GM12874 (cell line): ENCODE measurements at regions not wholly inside any gene's neighbourhood (a gene's known extent, or its start where the extent isn't known, plus 50 kb on each side); places are given as distances from the start of the nearest gene placed in this dataset.

Source experiments
- TF ChIP-seq, protein P1 (sequence below): IDR thresholded peaks from 2 replicates; pipeline ENCODE4 v1.5.1; 2011; ENCODE audit warnings: low read depth, mild to moderate bottlenecking, control low read depth, low read length, moderate library complexity; ENCODE audit not compliant: insufficient read depth

DNA sequence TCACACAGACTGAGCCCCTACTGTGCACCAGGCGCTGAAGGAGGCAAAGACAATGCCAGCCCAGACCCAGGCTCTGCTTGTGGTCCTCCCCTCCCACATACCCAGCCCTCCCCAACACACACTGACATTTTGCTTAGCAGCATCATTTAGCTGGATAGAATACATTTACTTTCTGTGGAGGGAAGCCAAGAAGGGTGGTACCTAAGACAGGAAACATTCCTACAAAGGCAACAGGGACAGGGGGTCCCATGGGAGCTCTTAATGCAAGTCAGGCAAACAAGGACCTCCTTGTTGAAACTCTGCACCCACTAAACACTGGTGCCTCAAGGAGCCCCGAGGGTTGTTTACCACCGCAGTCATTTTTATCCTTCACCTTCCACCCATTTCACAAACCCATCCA, 77.0 kb upstream of the ZNF507 start:
- TF ChIP-seq, protein P1, sequence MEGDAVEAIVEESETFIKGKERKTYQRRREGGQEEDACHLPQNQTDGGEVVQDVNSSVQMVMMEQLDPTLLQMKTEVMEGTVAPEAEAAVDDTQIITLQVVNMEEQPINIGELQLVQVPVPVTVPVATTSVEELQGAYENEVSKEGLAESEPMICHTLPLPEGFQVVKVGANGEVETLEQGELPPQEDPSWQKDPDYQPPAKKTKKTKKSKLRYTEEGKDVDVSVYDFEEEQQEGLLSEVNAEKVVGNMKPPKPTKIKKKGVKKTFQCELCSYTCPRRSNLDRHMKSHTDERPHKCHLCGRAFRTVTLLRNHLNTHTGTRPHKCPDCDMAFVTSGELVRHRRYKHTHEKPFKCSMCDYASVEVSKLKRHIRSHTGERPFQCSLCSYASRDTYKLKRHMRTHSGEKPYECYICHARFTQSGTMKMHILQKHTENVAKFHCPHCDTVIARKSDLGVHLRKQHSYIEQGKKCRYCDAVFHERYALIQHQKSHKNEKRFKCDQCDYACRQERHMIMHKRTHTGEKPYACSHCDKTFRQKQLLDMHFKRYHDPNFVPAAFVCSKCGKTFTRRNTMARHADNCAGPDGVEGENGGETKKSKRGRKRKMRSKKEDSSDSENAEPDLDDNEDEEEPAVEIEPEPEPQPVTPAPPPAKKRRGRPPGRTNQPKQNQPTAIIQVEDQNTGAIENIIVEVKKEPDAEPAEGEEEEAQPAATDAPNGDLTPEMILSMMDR: no peak

DNA sequence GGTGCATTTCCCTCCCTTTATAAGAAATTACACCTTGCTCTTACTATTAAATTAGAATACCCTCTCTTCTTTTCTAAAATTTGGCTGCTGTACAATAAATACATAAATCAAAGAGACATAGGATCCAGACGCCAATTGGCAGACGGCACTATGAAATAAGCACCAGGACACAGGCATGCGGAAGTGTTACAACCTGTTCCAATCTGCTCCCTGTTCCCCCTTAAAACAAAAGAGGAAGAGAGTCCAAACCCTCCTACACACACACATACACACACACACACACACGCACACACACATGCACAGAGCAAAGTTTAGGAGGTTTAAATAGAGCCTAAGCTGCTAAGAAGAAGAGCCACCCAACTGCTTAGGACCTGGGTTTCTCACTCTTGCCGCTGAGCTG, 75.6 kb upstream of the ZNF507 start:
- TF ChIP-seq, protein P1: no peak

DNA sequence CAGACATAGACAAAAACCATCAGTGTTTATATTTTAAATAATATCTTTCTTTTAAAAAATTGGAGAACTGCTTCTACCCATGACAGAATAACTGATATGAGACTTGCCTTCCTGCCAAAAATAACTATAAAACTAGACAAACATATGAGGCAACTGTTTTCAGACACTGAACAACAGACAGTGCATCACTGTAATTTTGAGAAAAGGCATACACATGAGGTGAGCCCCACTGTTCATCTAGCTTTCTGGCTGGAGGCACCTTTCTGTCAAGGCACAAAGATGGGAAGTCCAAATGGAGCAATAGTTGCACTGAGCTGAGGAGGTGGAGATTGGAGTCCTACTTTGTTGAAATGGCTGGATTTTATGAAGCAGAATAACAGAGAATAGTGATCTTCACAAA, 71.9 kb upstream of the ZNF507 start:
- TF ChIP-seq, protein P1: no peak

DNA sequence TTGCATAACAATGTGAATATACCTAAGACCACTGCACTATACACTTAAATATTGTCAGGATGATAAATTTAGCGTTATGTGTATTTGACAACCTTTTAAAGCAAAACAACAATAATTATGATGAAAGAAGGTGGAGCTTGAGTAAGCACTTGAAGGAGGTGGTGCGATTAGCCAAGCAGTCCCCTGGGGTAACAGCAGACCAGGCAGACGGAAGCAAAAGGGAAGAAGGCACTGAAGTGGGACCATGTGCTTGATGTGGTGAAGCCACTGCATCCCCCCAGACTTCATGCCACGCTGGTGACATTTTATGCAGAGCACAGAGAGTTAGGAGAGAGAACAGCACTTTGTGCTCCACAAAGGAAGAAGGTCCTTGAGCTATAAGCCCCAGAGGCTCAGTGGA, 58.3 kb upstream of the ZNF507 start:
- TF ChIP-seq, protein P1: no peak

DNA sequence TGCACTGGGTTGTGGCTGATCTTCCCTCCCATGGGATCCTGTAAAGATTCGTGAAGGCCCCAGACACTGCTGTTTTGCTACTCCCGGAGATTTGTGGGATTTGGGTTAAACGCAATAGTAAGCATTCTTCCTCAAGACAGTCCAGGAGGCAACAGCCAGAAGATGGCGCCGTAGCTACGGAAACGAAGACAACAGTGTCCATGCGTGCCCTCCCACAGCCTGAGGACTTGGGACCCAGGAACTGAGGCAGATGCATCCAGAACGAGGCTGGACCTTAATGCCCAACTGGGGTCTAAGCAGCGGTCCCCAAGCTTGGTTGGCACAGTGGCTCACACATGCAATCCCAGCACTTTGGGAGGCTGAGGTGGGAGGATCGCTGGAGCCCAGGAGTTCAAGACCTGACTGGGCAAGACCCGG, 57.6 kb upstream of the ZNF507 start:
- TF ChIP-seq, protein P1: 0 out of 2 replicates have a peak, but pooled peaks have one; percentile 5

DNA sequence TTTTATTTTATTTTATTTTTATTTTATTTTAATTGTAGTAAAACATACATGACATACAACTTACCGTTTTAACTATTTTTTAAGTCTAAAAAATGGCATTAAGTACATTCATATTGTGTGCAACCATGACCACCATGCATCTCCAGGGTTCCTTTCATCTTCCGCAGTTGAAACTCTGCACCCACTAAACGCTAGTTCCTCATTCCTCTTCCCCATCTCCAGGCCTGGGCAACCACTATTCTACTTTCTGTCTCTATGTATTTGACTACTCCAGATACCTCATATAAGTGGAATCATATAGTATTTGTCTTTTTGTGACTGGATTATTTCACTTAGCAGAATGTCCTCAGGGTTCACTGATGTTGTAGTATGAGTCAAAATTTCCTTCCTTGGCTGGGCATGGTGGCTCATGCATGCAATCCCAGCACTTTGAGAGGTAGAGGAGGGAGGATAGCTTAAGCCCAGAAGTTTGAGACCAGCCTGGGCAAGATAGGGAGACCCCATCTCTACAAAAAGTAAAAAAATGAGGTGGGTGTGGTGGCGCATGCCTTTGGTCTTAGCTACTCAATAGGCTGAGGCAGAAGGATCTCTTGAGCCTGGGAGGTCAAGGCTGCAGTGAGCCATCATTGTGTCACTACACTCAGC, 55.7 kb upstream of the ZNF507 start:
- TF ChIP-seq, protein P1: no peak

DNA sequence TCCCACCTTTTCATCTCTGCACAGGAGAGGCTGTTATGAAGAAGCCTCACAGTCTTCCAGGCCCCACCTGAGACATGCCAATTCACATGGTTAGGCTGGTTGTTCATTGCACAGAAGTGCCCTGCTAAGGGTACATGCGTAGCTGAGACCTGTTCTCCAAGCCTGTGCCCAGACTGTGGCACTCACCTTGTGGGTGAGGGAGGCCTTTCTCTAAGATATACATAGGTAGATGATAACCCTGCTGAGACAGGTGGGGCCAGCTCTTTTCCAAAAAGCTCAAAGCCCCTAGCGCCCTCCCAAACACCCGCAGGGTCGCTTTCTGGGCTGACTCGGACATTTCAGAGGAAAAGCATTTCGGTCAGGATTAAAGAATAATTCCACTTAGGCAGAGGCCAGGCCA, 53.5 kb upstream of the ZNF507 start:
- TF ChIP-seq, protein P1: no peak
